ENCODE measurements at regions not wholly inside any gene's neighbourhood (a gene's known extent, or its start where the extent isn't known, plus 50 kb on each side); places are given as distances from the start of the nearest gene placed in this dataset.

GRCh38 chr12:131591714-131592709 is 118.9 kb upstream of the SFSWAP start:
- TF ChIP-seq, protein P1, sequence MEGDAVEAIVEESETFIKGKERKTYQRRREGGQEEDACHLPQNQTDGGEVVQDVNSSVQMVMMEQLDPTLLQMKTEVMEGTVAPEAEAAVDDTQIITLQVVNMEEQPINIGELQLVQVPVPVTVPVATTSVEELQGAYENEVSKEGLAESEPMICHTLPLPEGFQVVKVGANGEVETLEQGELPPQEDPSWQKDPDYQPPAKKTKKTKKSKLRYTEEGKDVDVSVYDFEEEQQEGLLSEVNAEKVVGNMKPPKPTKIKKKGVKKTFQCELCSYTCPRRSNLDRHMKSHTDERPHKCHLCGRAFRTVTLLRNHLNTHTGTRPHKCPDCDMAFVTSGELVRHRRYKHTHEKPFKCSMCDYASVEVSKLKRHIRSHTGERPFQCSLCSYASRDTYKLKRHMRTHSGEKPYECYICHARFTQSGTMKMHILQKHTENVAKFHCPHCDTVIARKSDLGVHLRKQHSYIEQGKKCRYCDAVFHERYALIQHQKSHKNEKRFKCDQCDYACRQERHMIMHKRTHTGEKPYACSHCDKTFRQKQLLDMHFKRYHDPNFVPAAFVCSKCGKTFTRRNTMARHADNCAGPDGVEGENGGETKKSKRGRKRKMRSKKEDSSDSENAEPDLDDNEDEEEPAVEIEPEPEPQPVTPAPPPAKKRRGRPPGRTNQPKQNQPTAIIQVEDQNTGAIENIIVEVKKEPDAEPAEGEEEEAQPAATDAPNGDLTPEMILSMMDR (IDR thresholded peaks at IDR 0.05 in 4 of 5, conservative IDR thresholded peaks at IDR 0.05 in 1 of 5) = no peak
- no peak for TF ChIP-seq POLR2A (IDR thresholded peaks at IDR 0.05)

Measured in gastrocnemius medialis (tissue), 4 donors.